Testis (tissue), 2 donors: ENCODE measurements at regions not wholly inside any gene's neighbourhood (a gene's known extent, or its start where the extent isn't known, plus 50 kb on each side); places are given as distances from the start of the nearest gene placed in this dataset.

ENCODE experiments used
- POLR2A ChIP-seq: fragments of 450-650 bp; IDR thresholded peaks from one replicate; pipeline ENCODE4 v1.6.1; 2017; ENCODE audit warnings: antibody characterized with exemption, mild to moderate bottlenecking, moderate library complexity
- TF ChIP-seq, protein P1 (sequence below), 3 experiments: fragments of 450-650 bp in 2 of 3; fragments of 200-600 bp in 1 of 3; sonication (generic) in 1 of 3; IDR thresholded peaks; one replicate each; pipeline ENCODE4 v1.5.1; 2016 to 2019; ENCODE audit warnings: antibody characterized with exemption in 3 of 3, mild to moderate bottlenecking in 2 of 3, moderate library complexity in 1 of 3

GRCh38 chr10:90451283-90451682, 406.6 kb downstream of the HTR7 start:
- TF ChIP-seq, protein P1, sequence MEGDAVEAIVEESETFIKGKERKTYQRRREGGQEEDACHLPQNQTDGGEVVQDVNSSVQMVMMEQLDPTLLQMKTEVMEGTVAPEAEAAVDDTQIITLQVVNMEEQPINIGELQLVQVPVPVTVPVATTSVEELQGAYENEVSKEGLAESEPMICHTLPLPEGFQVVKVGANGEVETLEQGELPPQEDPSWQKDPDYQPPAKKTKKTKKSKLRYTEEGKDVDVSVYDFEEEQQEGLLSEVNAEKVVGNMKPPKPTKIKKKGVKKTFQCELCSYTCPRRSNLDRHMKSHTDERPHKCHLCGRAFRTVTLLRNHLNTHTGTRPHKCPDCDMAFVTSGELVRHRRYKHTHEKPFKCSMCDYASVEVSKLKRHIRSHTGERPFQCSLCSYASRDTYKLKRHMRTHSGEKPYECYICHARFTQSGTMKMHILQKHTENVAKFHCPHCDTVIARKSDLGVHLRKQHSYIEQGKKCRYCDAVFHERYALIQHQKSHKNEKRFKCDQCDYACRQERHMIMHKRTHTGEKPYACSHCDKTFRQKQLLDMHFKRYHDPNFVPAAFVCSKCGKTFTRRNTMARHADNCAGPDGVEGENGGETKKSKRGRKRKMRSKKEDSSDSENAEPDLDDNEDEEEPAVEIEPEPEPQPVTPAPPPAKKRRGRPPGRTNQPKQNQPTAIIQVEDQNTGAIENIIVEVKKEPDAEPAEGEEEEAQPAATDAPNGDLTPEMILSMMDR (IDR thresholded peaks at IDR 0.05), result no peak
- no peak for TF ChIP-seq POLR2A
